GM12878 (cell line): ENCODE measurements at regions not wholly inside any gene's neighbourhood (a gene's known extent, or its start where the extent isn't known, plus 50 kb on each side); places are given as distances from the start of the nearest gene placed in this dataset.

Source experiments
- ATAC-seq: fragments of 200-7000 bp; cut with Tn5 transposase; 3 replicates; pipeline ENCODE4 v1.9.1; 2020; ENCODE audit warnings: mild to moderate bottlenecking, moderate library complexity
- BruUV-seq: library from RNA; stranded (reverse); fragments of 400-500 nt; replicated peaks from 2 replicates; lab custom pipeline; 2021; lab: Mats Ljungman, UMichigan
- CTCF ChIA-PET: fragments of 300-600 bp; sonication (Branson Sonifier 250); formaldehyde crosslinking; extraction: SDS; loops from one replicate; lab custom pipeline; 2021; ENCODE audit warnings: inconsistent platforms; lab: Yijun Ruan, JAX
- POLR2A ChIA-PET: fragments of 350-600 bp; formaldehyde crosslinking; extraction: SDS; loops from one replicate; lab custom pipeline; 2021; ENCODE audit warnings: inconsistent platforms; lab: Charles Lee
- RAD21 ChIA-PET: fragments of 300-600 bp; sonication (Branson Sonifier 250); formaldehyde crosslinking; loops from one replicate; lab custom pipeline; 2023; ENCODE audit warnings: antibody characterized with exemption; ENCODE audit not compliant: unreplicated experiment; lab: Charles Lee
- SMC1A ChIA-PET: fragments of 300-600 bp; sonication (Branson Sonifier 250); formaldehyde crosslinking; loops from one replicate; lab custom pipeline; 2023; ENCODE audit not compliant: unreplicated experiment, uncharacterized antibody; lab: Charles Lee
- DNase-seq: peaks from one replicate; pipeline ENCODE4 v3.0.0-alpha.2; 2011; ENCODE audit warnings: low read depth, low spot score
- FAIRE-seq: peaks from 3 replicates; lab custom pipeline; 2011; peaks lifted over from hg19 to GRCh38; lab: Jason Lieb, UNC
- H2AFZ ChIP-seq: 2 replicates; pipeline ENCODE4 v1.6.0; 2011; ENCODE audit warnings: low read depth, low read length, control low read depth; ENCODE audit not compliant: control insufficient read depth
- H3K27ac ChIP-seq: 2 replicates; pipeline ENCODE4 v1.5.1; 2011; ENCODE audit warnings: control low read depth; ENCODE audit not compliant: control insufficient read depth, insufficient read depth
- H3K27me3 ChIP-seq, 2 experiments: replicated peaks in 1 of 2; 2 replicates each; pipeline versions ENCODE4 v1.6.0 to v1.6.1; 2011; ENCODE audit warnings: low read length in 1 of 2; ENCODE audit not compliant: control insufficient read depth in 2 of 2, insufficient read depth in 2 of 2
- H3K36me3 ChIP-seq, 2 experiments: 2 replicates each; pipeline ENCODE4 v1.5.1; 2011; ENCODE audit warnings: low read length in 1 of 2; ENCODE audit not compliant: control insufficient read depth in 2 of 2, insufficient read depth in 2 of 2
- H3K4me1 ChIP-seq: 2 replicates; pipeline ENCODE4 v1.6.1; 2011; ENCODE audit warnings: mild to moderate bottlenecking, low read length, moderate library complexity, mixed read lengths; ENCODE audit not compliant: control insufficient read depth, insufficient read depth
- H3K4me2 ChIP-seq: 2 replicates; pipeline ENCODE4 v1.6.0; 2011; ENCODE audit warnings: control low read depth; ENCODE audit not compliant: control insufficient read depth, insufficient read depth
- H3K4me3 ChIP-seq: fragments of 200-600 bp; sonication (generic); 2 replicates; pipeline ENCODE4 v1.5.1; 2016
- H3K79me2 ChIP-seq: 2 replicates; pipeline ENCODE4 v1.6.0; 2011; ENCODE audit warnings: low read length; ENCODE audit not compliant: control insufficient read depth, insufficient read depth
- H3K9ac ChIP-seq: 2 replicates; pipeline ENCODE4 v1.8.0; 2011; ENCODE audit warnings: low read length, control low read depth, mixed read lengths; ENCODE audit not compliant: control insufficient read depth, insufficient read depth
- H3K9me3 ChIP-seq: replicated peaks from 3 replicates; pipeline ENCODE4 v1.5.1; 2011; ENCODE audit warnings: mild to moderate bottlenecking, low read length; ENCODE audit not compliant: control insufficient read depth, insufficient read depth
- H4K20me1 ChIP-seq: 2 replicates; pipeline ENCODE4 v1.6.0; 2011; ENCODE audit not compliant: control insufficient read depth, insufficient read depth
- CBFB ChIP-seq: IDR thresholded peaks from 2 replicates; pipeline ENCODE4 v1.6.1; 2016; ENCODE audit warnings: antibody characterized with exemption, low read depth
- CEBPZ ChIP-seq: fragments of 150-350 bp; IDR thresholded peaks from 2 replicates; pipeline ENCODE4 v1.6.1; 2016; ENCODE audit warnings: low read depth, low read length
- CREB1 ChIP-seq: IDR thresholded peaks from 2 replicates; pipeline ENCODE4 v1.6.1; 2012; ENCODE audit warnings: low read depth, mild to moderate bottlenecking, inconsistent platforms
- DPF2 ChIP-seq: fragments of 450-650 bp; IDR thresholded peaks from 2 replicates; pipeline ENCODE4 v1.6.1; 2017; ENCODE audit warnings: mild to moderate bottlenecking
- IRF3 ChIP-seq: fragments of 450-650 bp; IDR thresholded peaks from 2 replicates; pipeline ENCODE4 v1.6.1; 2014; ENCODE audit warnings: mild to moderate bottlenecking
- POLR2AphosphoS2 ChIP-seq: IDR thresholded peaks from 2 replicates; pipeline ENCODE4 v1.6.1; 2011; ENCODE audit warnings: low read depth, mild to moderate bottlenecking, low read length, improper control_type of control experiment, moderate library complexity
- TBL1XR1 ChIP-seq: IDR thresholded peaks from 2 replicates; pipeline ENCODE4 v1.6.1; 2012; ENCODE audit warnings: low read depth, low read length, improper control_type of control experiment
- ZNF207 ChIP-seq: fragments of 450-650 bp; IDR thresholded peaks from 2 replicates; pipeline ENCODE4 v1.6.1; 2014; ENCODE audit warnings: antibody characterized with exemption, mild to moderate bottlenecking, borderline replicate concordance
- WGBS: methylation state at CpG from one replicate; pipeline ENCODE4 v1.1.6; 2016; ENCODE audit warnings: low lambda C conversion rate; ENCODE audit not compliant: insufficient replicate concordance, insufficient coverage; ENCODE audit errors: missing lambda C conversion rate; 5-methylcytosine and 5-hydroxymethylcytosine counted together
- in situ Hi-C: fragments of 300-500 bp; cut with MboI; formaldehyde crosslinking; loops from 9 replicates; pipeline ENCODE4 v1.14.3; 2018; ENCODE audit warnings: mixed read lengths
- intact Hi-C: fragments of 100-400 bp; cut with micrococcal nuclease; formaldehyde crosslinking; loops from one replicate; pipeline ENCODE4 v1.14.2; 2022; ENCODE audit not compliant: unreplicated experiment

- in situ Hi-C loops (no loop called here), intact Hi-C loops (no loop called here)
- H3K9ac ChIP-seq, result no peak overlapping the region
- BruUV-seq, result no TSS peak
- WGBS, result 25% methylated on average over 2 of the region's 2 CpGs
- ChIA-PET POLR2A (no interaction called here), CTCF (no interaction called here), RAD21 (interaction anchor here (1.6 kb wide), 1 partner anchor 10 kb away, joined by 4 read pairs; no protein-coding TSS in a partner anchor), SMC1A (interaction anchor here (1.1 to 1.8 kb wide), 3 partner anchors 14 to 238 kb away, joined by 3 to 5 read pairs (median 5); no protein-coding TSS in a partner anchor)
- no peak overlapping the region for H3K4me2 ChIP-seq
- peaks cover 11% of the 10 kb centered on the region for H3K4me1 ChIP-seq
- H3K36me3 ChIP-seq, result no peaks in the 10 kb centered on the region
- no peaks in the 10 kb centered on the region for H4K20me1 ChIP-seq
- H3K9me3 ChIP-seq, result no peaks in the 10 kb centered on the region
- no peak for TF ChIP-seq IRF3
- no peak for TF ChIP-seq TBL1XR1
- no peak for TF ChIP-seq CBFB
- no peak for TF ChIP-seq ZNF207
- TF ChIP-seq DPF2, result no peak
- no peak for TF ChIP-seq POLR2AphosphoS2
- no peak for TF ChIP-seq CEBPZ
- no peak for TF ChIP-seq CREB1
- H3K4me3 ChIP-seq, result no peak overlapping the region
- H3K27ac ChIP-seq, result no peak overlapping the region
- no peak for FAIRE-seq
- no peak overlapping the region for H2AFZ ChIP-seq
- H3K27me3 ChIP-seq, result no peaks in the 10 kb centered on the region
- ATAC-seq, result no peak
- H3K79me2 ChIP-seq, result no peaks in the 10 kb centered on the region
- DNase-seq, result no peak
These were observed 181.1 kb downstream of the SOX9 start for GRCh38 chr17:72301887-72302286.
